WTC11 (cell line): ENCODE measurements at regions not wholly inside any gene's neighbourhood (a gene's known extent, or its start where the extent isn't known, plus 50 kb on each side); places are given as distances from the start of the nearest gene placed in this dataset.

Experiments
- CREB1 ChIP-seq: sonication (generic); formaldehyde crosslinking; IDR thresholded peaks from 2 replicates; pipeline ENCODE4 v1.8.0; 2023; ENCODE audit warnings: mild to moderate bottlenecking, missing genetic modification reagents
- ESRRA ChIP-seq: sonication (generic); formaldehyde crosslinking; IDR thresholded peaks from 2 replicates; pipeline ENCODE4 v1.8.1; 2022; ENCODE audit warnings: mild to moderate bottlenecking, missing genetic modification reagents, borderline replicate concordance
- FOXJ3 ChIP-seq: sonication (generic); formaldehyde crosslinking; IDR thresholded peaks from 2 replicates; pipeline ENCODE4 v1.9.0; 2021; ENCODE audit warnings: missing genetic modification reagents, mild to moderate bottlenecking, borderline replicate concordance
- FOXK1 ChIP-seq: sonication (generic); formaldehyde crosslinking; IDR thresholded peaks from 2 replicates; pipeline ENCODE4 v1.8.0; 2022; ENCODE audit warnings: mild to moderate bottlenecking, moderate library complexity, missing genetic modification reagents
- IRF2 ChIP-seq: sonication (generic); formaldehyde crosslinking; IDR thresholded peaks from 2 replicates; pipeline ENCODE4 v1.8.0; 2022; ENCODE audit warnings: low read depth, missing genetic modification reagents, borderline replicate concordance
- NR2C2 ChIP-seq: sonication (generic); formaldehyde crosslinking; IDR thresholded peaks from 2 replicates; pipeline ENCODE4 v1.8.0; 2022; ENCODE audit warnings: mild to moderate bottlenecking, missing genetic modification reagents
- ZNF121 ChIP-seq: sonication (generic); formaldehyde crosslinking; IDR thresholded peaks from 2 replicates; pipeline ENCODE4 v1.8.0; 2023; ENCODE audit warnings: missing genetic modification reagents
- ZNF317 ChIP-seq: sonication (generic); formaldehyde crosslinking; IDR thresholded peaks from 2 replicates; pipeline ENCODE4 v1.8.1; 2023; ENCODE audit warnings: low read depth, mild to moderate bottlenecking, moderate library complexity, missing genetic modification reagents, borderline replicate concordance
- TF ChIP-seq, protein P1 (sequence below): fragments of 200-600 bp; IDR thresholded peaks from 2 replicates; pipeline ENCODE4 v1.8.0; 2022; ENCODE audit warnings: antibody characterized with exemption
- TF ChIP-seq, protein P2 (sequence below): sonication (generic); formaldehyde crosslinking; IDR thresholded peaks from 2 replicates; pipeline ENCODE4 v1.8.0; 2022; ENCODE audit warnings: mild to moderate bottlenecking, missing genetic modification reagents

DNA sequence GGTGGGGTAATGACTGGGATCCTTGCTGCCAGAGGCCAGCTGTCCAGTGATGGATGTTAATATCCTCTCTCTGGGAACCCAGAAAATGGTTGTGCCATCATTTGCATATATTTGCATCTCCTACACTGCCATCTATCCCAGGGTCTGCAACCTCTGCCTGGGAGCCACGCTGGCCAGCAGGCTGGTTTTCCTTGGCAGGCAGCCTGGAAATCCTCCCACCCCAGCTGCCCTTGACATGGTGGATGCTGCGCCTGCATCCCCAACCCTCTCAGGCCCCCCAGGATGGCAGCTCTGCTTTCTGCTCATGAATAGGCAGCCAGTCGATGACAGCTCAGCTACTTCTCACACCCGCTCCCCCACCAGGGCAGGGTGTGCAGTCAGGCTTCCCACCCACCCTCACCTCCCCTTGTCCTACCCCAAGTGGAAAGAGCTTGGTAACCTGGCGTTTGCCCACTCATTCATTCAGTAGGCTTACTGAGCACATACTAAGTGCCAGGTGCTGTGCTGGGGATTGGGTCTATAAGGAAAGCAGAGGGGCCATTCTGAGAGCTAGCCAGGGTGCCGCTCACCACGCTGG is 202.5 kb downstream of the TRIM29 start:
- no peak for TF ChIP-seq NR2C2 (CRISPR knock-in tag)
- TF ChIP-seq FOXK1 (CRISPR knock-in tag) = no peak
- TF ChIP-seq, protein P1, sequence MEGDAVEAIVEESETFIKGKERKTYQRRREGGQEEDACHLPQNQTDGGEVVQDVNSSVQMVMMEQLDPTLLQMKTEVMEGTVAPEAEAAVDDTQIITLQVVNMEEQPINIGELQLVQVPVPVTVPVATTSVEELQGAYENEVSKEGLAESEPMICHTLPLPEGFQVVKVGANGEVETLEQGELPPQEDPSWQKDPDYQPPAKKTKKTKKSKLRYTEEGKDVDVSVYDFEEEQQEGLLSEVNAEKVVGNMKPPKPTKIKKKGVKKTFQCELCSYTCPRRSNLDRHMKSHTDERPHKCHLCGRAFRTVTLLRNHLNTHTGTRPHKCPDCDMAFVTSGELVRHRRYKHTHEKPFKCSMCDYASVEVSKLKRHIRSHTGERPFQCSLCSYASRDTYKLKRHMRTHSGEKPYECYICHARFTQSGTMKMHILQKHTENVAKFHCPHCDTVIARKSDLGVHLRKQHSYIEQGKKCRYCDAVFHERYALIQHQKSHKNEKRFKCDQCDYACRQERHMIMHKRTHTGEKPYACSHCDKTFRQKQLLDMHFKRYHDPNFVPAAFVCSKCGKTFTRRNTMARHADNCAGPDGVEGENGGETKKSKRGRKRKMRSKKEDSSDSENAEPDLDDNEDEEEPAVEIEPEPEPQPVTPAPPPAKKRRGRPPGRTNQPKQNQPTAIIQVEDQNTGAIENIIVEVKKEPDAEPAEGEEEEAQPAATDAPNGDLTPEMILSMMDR = no peak
- no peak for TF ChIP-seq CREB1 (CRISPR knock-in tag)
- no peak for TF ChIP-seq IRF2 (CRISPR knock-in tag)
- TF ChIP-seq ZNF317 = no peak
- TF ChIP-seq, protein P2, sequence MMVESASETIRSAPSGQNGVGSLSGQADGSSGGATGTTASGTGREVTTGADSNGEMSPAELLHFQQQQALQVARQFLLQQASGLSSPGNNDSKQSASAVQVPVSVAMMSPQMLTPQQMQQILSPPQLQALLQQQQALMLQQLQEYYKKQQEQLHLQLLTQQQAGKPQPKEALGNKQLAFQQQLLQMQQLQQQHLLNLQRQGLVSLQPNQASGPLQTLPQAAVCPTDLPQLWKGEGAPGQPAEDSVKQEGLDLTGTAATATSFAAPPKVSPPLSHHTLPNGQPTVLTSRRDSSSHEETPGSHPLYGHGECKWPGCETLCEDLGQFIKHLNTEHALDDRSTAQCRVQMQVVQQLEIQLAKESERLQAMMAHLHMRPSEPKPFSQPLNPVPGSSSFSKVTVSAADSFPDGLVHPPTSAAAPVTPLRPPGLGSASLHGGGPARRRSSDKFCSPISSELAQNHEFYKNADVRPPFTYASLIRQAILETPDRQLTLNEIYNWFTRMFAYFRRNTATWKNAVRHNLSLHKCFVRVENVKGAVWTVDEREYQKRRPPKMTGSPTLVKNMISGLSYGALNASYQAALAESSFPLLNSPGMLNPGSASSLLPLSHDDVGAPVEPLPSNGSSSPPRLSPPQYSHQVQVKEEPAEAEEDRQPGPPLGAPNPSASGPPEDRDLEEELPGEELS = no peak
- TF ChIP-seq ESRRA (CRISPR knock-in tag) = no peak
- TF ChIP-seq ZNF121 (CRISPR knock-in tag) = no peak
- no peak for TF ChIP-seq FOXJ3 (CRISPR knock-in tag)
